Activated naive CD8-positive, alpha-beta T cell treated with anti-CD3 and anti-CD28 coated beads, Interleukin-2, amount 10 ng/mL, durations not matched to agents 7 days and 5 days (primary cell): ENCODE measurements at regions not wholly inside any gene's neighbourhood (a gene's known extent, or its start where the extent isn't known, plus 50 kb on each side); places are given as distances from the start of the nearest gene placed in this dataset.
A peak's percentile ranks its signal among the peaks of the same experiment; 100 is the strongest.

ENCODE experiments used
- ATAC-seq: fragments of 150-1000 bp; cut with Tn5 transposase; one replicate; pipeline ENCODE4 v1.10.0; 2021; ENCODE audit warnings: low read depth, moderate library complexity
- POLR2A ChIA-PET: fragments of 350-600 bp; sonication (Branson Sonifier 250); formaldehyde crosslinking; loops from one replicate; lab custom pipeline; 2021; ENCODE audit warnings: antibody characterized with exemption; lab: Charles Lee
- DNase-seq: peaks from one replicate; pipeline ENCODE4 v3.0.0; 2021
- H3K27ac Mint-ChIP-seq: one replicate; pipeline ENCODE4 v1.8.0; 2022; ENCODE audit warnings: mild to moderate bottlenecking, mixed read lengths
- H3K27me3 Mint-ChIP-seq: one replicate; pipeline ENCODE4 v1.8.0; 2022; ENCODE audit warnings: mild to moderate bottlenecking, moderate library complexity, mixed read lengths
- H3K36me3 Mint-ChIP-seq: one replicate; pipeline ENCODE4 v1.8.0; 2021; ENCODE audit warnings: mild to moderate bottlenecking, mixed read lengths
- H3K4me1 Mint-ChIP-seq: one replicate; pipeline ENCODE4 v1.8.0; 2021; ENCODE audit warnings: mixed read lengths
- H3K4me3 Mint-ChIP-seq: one replicate; pipeline ENCODE4 v1.8.0; 2022; ENCODE audit warnings: mild to moderate bottlenecking, moderate library complexity, mixed read lengths
- H3K9me3 Mint-ChIP-seq: one replicate; pipeline ENCODE4 v1.8.0; 2021; ENCODE audit warnings: mixed read lengths

DNA sequence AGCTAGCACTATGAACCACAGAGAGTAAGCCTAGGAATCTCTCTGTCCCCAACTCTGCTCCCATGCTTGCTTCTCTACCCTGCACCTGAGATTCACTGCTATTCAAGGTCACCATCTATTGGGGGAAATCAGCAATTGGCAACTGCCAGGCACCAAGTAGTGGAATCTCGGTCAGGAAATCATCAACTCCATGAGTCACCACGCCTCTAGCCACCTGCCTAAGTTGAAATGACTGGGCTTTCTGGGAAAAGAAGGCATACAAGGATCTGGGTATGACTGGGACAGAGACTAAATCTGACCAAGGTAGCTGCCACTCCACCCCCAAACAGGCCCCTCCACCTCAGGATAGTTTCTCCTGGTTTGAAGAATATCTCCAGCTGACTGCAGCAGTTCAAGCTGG, 464.1 kb upstream of the CBLB start:
- H3K9me3 Mint-ChIP-seq = peaks cover 8% of the 10 kb centered on the region
- DNase-seq (no peak), ATAC-seq (peak; percentile 24)
- H3K27ac Mint-ChIP-seq = no peak overlapping the region
- POLR2A ChIA-PET = no interaction called here
- H3K36me3 Mint-ChIP-seq = peaks cover 9% of the 10 kb centered on the region
- H3K4me1 Mint-ChIP-seq = peaks cover 35% of the 10 kb centered on the region
- no peak overlapping the region for H3K4me3 Mint-ChIP-seq
- H3K27me3 Mint-ChIP-seq = no peaks in the 10 kb centered on the region

DNA sequence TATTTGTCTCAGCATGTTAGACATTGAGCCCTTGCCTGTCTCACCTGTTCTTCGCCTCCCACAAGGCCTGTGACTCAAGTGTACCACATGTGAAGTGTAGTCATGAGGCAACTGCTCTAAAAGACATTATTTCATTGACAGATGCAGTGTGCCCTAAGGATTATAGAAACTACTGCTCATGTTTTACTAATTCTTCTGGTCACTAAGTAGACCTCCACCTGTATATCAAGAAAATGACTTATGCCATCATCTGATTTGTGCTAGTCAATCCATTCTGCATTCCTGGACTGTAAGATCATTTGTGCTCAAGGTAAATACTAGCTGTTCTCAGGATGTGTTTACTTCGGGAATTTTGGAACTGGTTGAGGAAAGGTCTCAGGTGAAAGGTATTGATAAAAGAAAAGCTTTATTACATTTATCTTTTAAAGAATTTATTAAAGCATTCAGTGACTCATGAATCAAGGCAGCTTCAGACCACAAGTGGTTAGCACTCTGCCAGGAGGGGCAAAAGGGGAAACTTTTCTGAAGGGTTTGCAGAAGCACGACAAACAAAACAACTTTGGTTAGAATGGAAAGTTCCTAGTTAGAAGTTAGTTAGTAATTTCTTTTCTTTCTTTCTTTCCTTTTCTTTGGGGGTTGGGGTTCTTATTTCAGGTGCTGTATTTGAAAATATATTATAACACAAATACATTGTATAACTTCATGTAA, 465.3 kb upstream of the CBLB start:
- Mint-ChIP-seq H3K9me3 (peaks cover 10% of the 10 kb centered on the region), H3K4me1 (peaks cover 42% of the 10 kb centered on the region), H3K36me3 (peaks cover 8% of the 10 kb centered on the region), H3K4me3 (peak overlapping the region; percentile 69), H3K27me3 (no peaks in the 10 kb centered on the region), H3K27ac (peak overlapping the region; percentile 68)
- POLR2A ChIA-PET = no interaction called here
- DNase-seq = no peak
- ATAC-seq = peak; percentile 55

DNA sequence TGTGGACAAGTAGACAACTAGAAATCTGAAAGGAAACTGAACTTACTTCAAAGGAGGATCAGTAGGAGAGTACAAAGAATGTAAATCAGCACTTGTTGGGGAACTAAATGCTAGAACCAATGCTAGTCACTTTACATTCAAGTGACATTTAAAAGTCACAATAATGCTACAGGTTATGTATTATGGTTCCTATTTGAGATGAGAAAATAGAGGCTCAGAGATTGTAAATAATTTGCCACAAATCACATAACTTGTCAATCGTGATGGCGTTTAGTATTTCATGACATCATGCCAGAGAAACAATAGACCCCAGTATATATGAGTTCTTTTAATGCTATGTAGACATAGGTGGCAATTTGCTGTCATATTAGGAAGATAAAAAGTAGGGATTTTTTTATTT, 467.8 kb upstream of the CBLB start:
- DNase-seq = no peak
- POLR2A ChIA-PET = interaction anchor here (0.7 kb wide), 1 partner anchor 270 kb away, joined by 3 read pairs; no protein-coding TSS in a partner anchor
- Mint-ChIP-seq H3K27me3 (no peaks in the 10 kb centered on the region), H3K27ac (no peak overlapping the region), H3K4me3 (no peak overlapping the region), H3K36me3 (peaks cover 7% of the 10 kb centered on the region), H3K4me1 (peaks cover 41% of the 10 kb centered on the region), H3K9me3 (peaks cover 10% of the 10 kb centered on the region)
- no peak for ATAC-seq

- POLR2A ChIA-PET = interaction anchor here (0.7 kb wide), 1 partner anchor 269 kb away, joined by 3 read pairs; no protein-coding TSS in a partner anchor
Observed at GRCh38 chr3:106337116-106337515, 468.3 kb upstream of the CBLB start.

GRCh38 chr3:106338582-106339214, 469.9 kb upstream of the CBLB start:
- DNase-seq (no peak), ATAC-seq (no peak)
- Mint-ChIP-seq H3K4me3 (no peak overlapping the region), H3K27ac (no peak overlapping the region), H3K4me1 (peaks cover 31% of the 10 kb centered on the region), H3K27me3 (no peaks in the 10 kb centered on the region), H3K36me3 (peaks cover 7% of the 10 kb centered on the region), H3K9me3 (peaks cover 10% of the 10 kb centered on the region)
- POLR2A ChIA-PET = no interaction called here

More at GRCh38 chr3:106337116-106337515, 468.3 kb upstream of the CBLB start:
- Mint-ChIP-seq H3K27me3 (no peaks in the 10 kb centered on the region), H3K4me1 (peaks cover 39% of the 10 kb centered on the region), H3K9me3 (peaks cover 10% of the 10 kb centered on the region), H3K36me3 (peaks cover 7% of the 10 kb centered on the region), H3K4me3 (no peak overlapping the region), H3K27ac (no peak overlapping the region)
- no peak for DNase-seq
- ATAC-seq = no peak

GRCh38 chr3:106339551-106339950, 470.7 kb upstream of the CBLB start:
- H3K27ac Mint-ChIP-seq = no peak overlapping the region
- ATAC-seq (no peak), DNase-seq (no peak)
- no peaks in the 10 kb centered on the region for H3K27me3 Mint-ChIP-seq
- H3K9me3 Mint-ChIP-seq = peaks cover 10% of the 10 kb centered on the region
- peaks cover 7% of the 10 kb centered on the region for H3K36me3 Mint-ChIP-seq
- peaks cover 23% of the 10 kb centered on the region for H3K4me1 Mint-ChIP-seq
- no peak overlapping the region for H3K4me3 Mint-ChIP-seq
- POLR2A ChIA-PET = no interaction called here

GRCh38 chr3:106341087-106341486, 472.3 kb upstream of the CBLB start:
- ATAC-seq (no peak), DNase-seq (no peak)
- H3K27me3 Mint-ChIP-seq = no peaks in the 10 kb centered on the region
- peaks cover 4% of the 10 kb centered on the region for H3K36me3 Mint-ChIP-seq
- POLR2A ChIA-PET = no interaction called here
- no peak overlapping the region for H3K27ac Mint-ChIP-seq
- peaks cover 14% of the 10 kb centered on the region for H3K4me1 Mint-ChIP-seq
- H3K9me3 Mint-ChIP-seq = peaks cover 8% of the 10 kb centered on the region
- no peak overlapping the region for H3K4me3 Mint-ChIP-seq

GRCh38 chr3:106341586-106342162, 472.9 kb upstream of the CBLB start:
- POLR2A ChIA-PET = no interaction called here
- Mint-ChIP-seq H3K27ac (no peak overlapping the region), H3K4me3 (no peak overlapping the region), H3K9me3 (peaks cover 9% of the 10 kb centered on the region), H3K36me3 (peaks cover under 1% of the 10 kb centered on the region), H3K4me1 (peaks cover 11% of the 10 kb centered on the region), H3K27me3 (no peaks in the 10 kb centered on the region)
- ATAC-seq = no peak
- no peak for DNase-seq

- POLR2A ChIA-PET = no interaction called here
- Mint-ChIP-seq H3K36me3 (no peaks in the 10 kb centered on the region), H3K4me3 (no peak overlapping the region), H3K27ac (no peak overlapping the region), H3K27me3 (no peaks in the 10 kb centered on the region), H3K4me1 (peaks cover 7% of the 10 kb centered on the region), H3K9me3 (peaks cover 8% of the 10 kb centered on the region)
- DNase-seq (no peak), ATAC-seq (no peak)
Observed at GRCh38 chr3:106342386-106342785, 473.6 kb upstream of the CBLB start.

DNA sequence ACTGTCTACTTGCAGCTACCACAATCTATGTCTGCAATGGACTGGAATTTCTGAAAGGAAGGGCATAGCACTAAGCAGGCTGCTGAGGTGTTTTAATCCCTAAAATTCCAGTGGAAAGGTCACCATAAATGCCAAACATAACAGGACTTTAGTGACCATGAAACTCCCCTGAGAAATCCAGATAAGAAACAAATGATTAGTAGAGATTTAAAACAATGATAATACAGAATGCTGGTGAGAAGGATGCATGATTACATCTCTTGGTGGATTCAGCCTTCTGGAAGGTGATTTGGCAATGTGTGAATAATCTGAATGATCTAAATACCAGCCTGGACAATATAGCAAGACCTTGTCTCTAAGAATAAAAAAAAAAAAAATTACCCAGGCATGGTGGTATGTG, 475.0 kb upstream of the CBLB start:
- peaks cover 2% of the 10 kb centered on the region for H3K36me3 Mint-ChIP-seq

GRCh38 chr3:106345353-106346027, 476.7 kb upstream of the CBLB start:
- no peak overlapping the region for H3K27ac Mint-ChIP-seq
- H3K9me3 Mint-ChIP-seq = peaks cover 4% of the 10 kb centered on the region
- POLR2A ChIA-PET = no interaction called here
- no peak overlapping the region for H3K4me3 Mint-ChIP-seq
- ATAC-seq (no peak), DNase-seq (no peak)
- H3K4me1 Mint-ChIP-seq = peaks cover 3% of the 10 kb centered on the region
- no peaks in the 10 kb centered on the region for H3K27me3 Mint-ChIP-seq
- H3K36me3 Mint-ChIP-seq = peaks cover 2% of the 10 kb centered on the region

More for the DNA sequence above, 475.0 kb upstream of the CBLB start:
- Mint-ChIP-seq H3K9me3 (peaks cover 4% of the 10 kb centered on the region), H3K27ac (no peak overlapping the region), H3K27me3 (no peaks in the 10 kb centered on the region), H3K4me3 (no peak overlapping the region), H3K4me1 (peaks cover under 1% of the 10 kb centered on the region)
- POLR2A ChIA-PET = no interaction called here
- ATAC-seq (no peak), DNase-seq (no peak)

- H3K4me3 Mint-ChIP-seq = no peak overlapping the region
- H3K27me3 Mint-ChIP-seq = no peaks in the 10 kb centered on the region
- peaks cover 3% of the 10 kb centered on the region for H3K4me1 Mint-ChIP-seq
- H3K36me3 Mint-ChIP-seq = peaks cover 5% of the 10 kb centered on the region
- no peak overlapping the region for H3K27ac Mint-ChIP-seq
- POLR2A ChIA-PET = no interaction called here
- peaks cover 4% of the 10 kb centered on the region for H3K9me3 Mint-ChIP-seq
- no peak for DNase-seq
- ATAC-seq = no peak
Observed at GRCh38 chr3:106347350-106347749, 478.5 kb upstream of the CBLB start.

DNA sequence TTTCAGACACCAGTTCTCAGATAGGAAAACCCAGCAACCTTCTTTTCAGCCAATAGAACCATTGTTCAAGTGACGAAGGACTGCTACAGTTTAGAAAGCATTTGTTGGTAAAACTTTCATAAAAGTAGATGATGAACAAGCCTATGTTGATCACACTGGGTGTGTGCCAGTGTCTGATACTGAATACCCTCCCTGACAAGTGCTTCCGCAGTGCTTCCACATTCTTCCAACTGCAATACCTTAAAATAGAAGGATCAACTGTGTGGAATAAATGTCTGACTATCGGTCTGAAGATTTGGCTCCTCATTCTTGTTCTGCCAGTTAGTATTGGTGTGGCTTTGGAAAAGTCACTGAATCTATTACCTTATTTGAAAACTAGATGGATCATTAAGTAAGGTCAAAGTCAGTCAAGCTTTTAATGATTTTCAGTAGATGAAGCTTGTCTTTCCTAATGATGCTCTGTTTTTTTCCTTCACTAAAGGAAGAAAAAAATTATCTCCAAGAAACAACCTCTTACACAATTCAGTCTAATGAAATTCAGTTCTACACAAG, 479.4 kb upstream of the CBLB start:
- Mint-ChIP-seq H3K9me3 (peaks cover 6% of the 10 kb centered on the region), H3K27me3 (no peaks in the 10 kb centered on the region), H3K27ac (no peak overlapping the region), H3K4me3 (no peak overlapping the region), H3K4me1 (peaks cover 3% of the 10 kb centered on the region), H3K36me3 (peaks cover 6% of the 10 kb centered on the region)
- DNase-seq (no peak), ATAC-seq (no peak)
- POLR2A ChIA-PET = no interaction called here
